ENCODE measurements at regions not wholly inside any gene's neighbourhood (a gene's known extent, or its start where the extent isn't known, plus 50 kb on each side); places are given as distances from the start of the nearest gene placed in this dataset.

DNA sequence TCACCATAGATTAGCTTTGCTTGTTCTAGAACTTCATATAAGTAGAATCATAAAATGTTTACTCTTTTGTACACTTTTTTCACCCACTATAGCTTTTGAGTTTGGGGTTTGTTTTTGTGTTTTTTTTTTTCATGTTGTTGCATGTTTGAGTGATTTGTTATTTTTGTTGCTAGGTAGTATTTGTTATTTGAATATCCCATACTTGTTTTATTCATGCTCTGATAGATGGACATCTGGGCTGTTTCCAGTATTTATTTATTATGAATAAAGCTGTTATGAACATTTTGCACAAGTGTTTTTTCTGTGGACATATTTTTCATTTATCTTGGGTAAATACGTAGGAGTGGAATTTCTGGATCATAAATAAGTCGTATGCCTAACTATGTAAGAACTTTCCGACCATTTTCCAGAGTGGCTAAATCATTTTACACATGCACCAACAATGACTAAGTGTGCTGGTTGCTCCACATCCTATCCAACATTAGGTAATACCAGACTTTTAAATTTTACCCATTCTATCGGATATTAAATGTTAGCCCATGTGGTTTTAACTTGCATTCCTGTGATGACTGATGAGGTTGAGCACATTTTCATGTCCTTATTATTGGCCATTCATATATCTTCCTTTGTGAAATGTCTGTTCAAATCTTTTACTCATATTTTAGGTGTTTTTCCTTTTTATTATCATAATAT lies 69.1 kb upstream of the NR4A3 start:
- Histone ChIP-seq H3K36me3 (ENCODE audit: control insufficient read depth, insufficient read depth, low read length) (no peaks in the 10 kb centered on the region), H3K9me3 (ENCODE audit: control insufficient read depth, insufficient read depth, low read length) (no peaks in the 10 kb centered on the region), H3K4me3 (ENCODE audit: low read depth, low read length) (no peak overlapping the region), H3K9ac (ENCODE audit: low read depth, low read length) (no peak overlapping the region), H3K27me3 (ENCODE audit: control insufficient read depth, insufficient read depth, low read length) (no peaks in the 10 kb centered on the region), H3K4me1 (ENCODE audit: control insufficient read depth, insufficient read depth, low read length) (no peaks in the 10 kb centered on the region)

DNA sequence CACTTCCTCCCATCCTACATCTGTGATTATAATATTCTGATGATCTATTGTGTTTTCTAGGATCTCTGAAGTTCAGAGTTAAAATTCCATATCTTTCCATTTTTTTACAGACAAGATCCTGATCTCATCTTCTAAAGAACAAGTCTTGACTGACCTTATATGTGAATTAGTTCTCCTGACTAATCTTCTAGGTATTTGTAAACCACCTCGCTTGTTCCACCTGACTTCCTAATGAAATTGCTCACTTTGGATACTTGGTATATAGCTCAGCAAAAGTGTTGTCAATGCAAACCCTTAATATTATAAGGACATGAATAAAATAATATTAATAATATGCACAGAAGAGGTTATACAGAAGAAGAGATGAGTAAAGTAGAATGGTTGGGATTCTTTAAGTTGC lies 68.2 kb upstream of the NR4A3 start:
- H3K9ac ChIP-seq (ENCODE audit: low read depth, low read length): no peak overlapping the region
- no peak overlapping the region for H3K4me3 ChIP-seq (ENCODE audit: low read depth, low read length)
- H3K36me3 ChIP-seq (ENCODE audit: control insufficient read depth, insufficient read depth, low read length): no peaks in the 10 kb centered on the region
- no peaks in the 10 kb centered on the region for H3K9me3 ChIP-seq (ENCODE audit: control insufficient read depth, insufficient read depth, low read length)
- H3K27me3 ChIP-seq (ENCODE audit: control insufficient read depth, insufficient read depth, low read length): no peaks in the 10 kb centered on the region
- H3K4me1 ChIP-seq (ENCODE audit: control insufficient read depth, insufficient read depth, low read length): no peaks in the 10 kb centered on the region

DNA sequence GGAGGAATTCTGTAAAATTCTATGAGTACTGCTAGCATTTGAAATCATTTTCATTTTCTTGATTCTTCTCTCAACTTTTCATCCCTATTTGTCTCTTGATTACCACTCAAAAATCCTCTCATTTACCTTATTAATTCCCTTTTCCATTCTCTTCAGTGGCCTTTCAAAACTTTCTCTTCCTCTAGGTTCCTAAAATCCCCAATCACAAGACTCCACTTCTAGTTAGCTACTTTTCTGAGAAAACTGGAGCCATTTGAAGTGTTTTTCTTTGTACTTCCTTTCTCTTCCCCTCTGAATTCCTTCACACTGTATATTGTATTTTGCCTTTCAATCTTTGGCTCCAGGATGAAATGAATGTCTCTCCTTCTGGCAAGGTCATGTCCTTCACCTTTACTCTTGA lies 61.3 kb upstream of the NR4A3 start:
- H3K27me3 ChIP-seq (ENCODE audit: control insufficient read depth, insufficient read depth, low read length): no peaks in the 10 kb centered on the region
- H3K4me1 ChIP-seq (ENCODE audit: control insufficient read depth, insufficient read depth, low read length): no peaks in the 10 kb centered on the region
- H3K36me3 ChIP-seq (ENCODE audit: control insufficient read depth, insufficient read depth, low read length): no peaks in the 10 kb centered on the region
- H3K4me3 ChIP-seq (ENCODE audit: low read depth, low read length): no peak overlapping the region
- H3K9me3 ChIP-seq (ENCODE audit: control insufficient read depth, insufficient read depth, low read length): no peaks in the 10 kb centered on the region
- H3K9ac ChIP-seq (ENCODE audit: low read depth, low read length): no peak overlapping the region

DNA sequence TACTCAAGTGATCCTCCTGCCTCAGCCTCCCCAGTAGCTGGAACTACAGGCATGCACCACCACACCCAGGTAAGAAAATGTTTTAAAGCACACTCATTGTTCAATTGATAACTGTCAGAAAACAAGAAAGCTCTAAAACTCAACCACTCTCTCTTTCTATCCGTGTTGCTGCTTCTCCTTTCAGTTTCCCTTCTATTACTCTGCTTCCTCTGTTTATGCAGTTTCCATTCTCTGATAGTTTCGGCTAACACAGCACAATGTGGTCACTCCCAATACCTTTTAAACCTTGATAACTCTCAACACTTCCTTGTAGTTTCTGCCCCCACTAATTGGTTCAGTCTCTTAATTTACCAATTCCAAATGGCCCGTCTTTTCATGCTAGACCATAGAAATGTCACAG lies 59.2 kb upstream of the NR4A3 start:
- Histone ChIP-seq H3K4me1 (ENCODE audit: control insufficient read depth, insufficient read depth, low read length) (no peaks in the 10 kb centered on the region), H3K36me3 (ENCODE audit: control insufficient read depth, insufficient read depth, low read length) (no peaks in the 10 kb centered on the region), H3K27me3 (ENCODE audit: control insufficient read depth, insufficient read depth, low read length) (no peaks in the 10 kb centered on the region), H3K9ac (ENCODE audit: low read depth, low read length) (no peak overlapping the region), H3K9me3 (ENCODE audit: control insufficient read depth, insufficient read depth, low read length) (no peaks in the 10 kb centered on the region), H3K4me3 (ENCODE audit: low read depth, low read length) (no peak overlapping the region)
